Thoracic aorta (tissue), 2 donors: ENCODE measurements at regions not wholly inside any gene's neighbourhood (a gene's known extent, or its start where the extent isn't known, plus 50 kb on each side); places are given as distances from the start of the nearest gene placed in this dataset.

ENCODE experiments used
- ATAC-seq: fragments of 150-250 bp; one replicate; pipeline ENCODE4 v1.8.0; 2017; ENCODE audit warnings: low read depth; ENCODE audit not compliant: insufficient number of reproducible peaks, low FRiP score
- DNase-seq: peaks from one replicate; pipeline ENCODE4 v3.0.0-alpha.2; 2020; ENCODE audit warnings: low spot score
- H3K27ac ChIP-seq, 2 donors: fragments of 200-600 bp; sonication (generic); 1 replicate in 1 of 2; 2 replicates in 1 of 2; pipeline ENCODE4 v1.5.1; 2016; ENCODE audit warnings: mild to moderate bottlenecking in 2 of 2, moderate library complexity in 2 of 2
- H3K27me3 ChIP-seq: fragments of 200-600 bp; sonication (generic); replicated peaks from 2 replicates; pipeline ENCODE4 v1.6.0; 2016; ENCODE audit warnings: mild to moderate bottlenecking; ENCODE audit not compliant: insufficient read depth
- H3K36me3 ChIP-seq: fragments of 200-600 bp; sonication (generic); one replicate; pipeline ENCODE4 v1.5.1; 2016
- H3K4me1 ChIP-seq, 2 donors: fragments of 200-600 bp; sonication (generic); 1 replicate in 1 of 2; 2 replicates in 1 of 2; pipeline versions ENCODE4 v1.5.1 to v1.6.0; 2016; ENCODE audit warnings: low read depth in 2 of 2, mild to moderate bottlenecking in 1 of 2; ENCODE audit not compliant: control insufficient read depth in 1 of 2
- H3K4me3 ChIP-seq: fragments of 200-600 bp; sonication (generic); 2 replicates; pipeline ENCODE4 v1.5.1; 2016; ENCODE audit warnings: mild to moderate bottlenecking
- H3K9me3 ChIP-seq: fragments of 200-600 bp; sonication (generic); 2 replicates; pipeline ENCODE4 v1.5.1; 2016
- TF ChIP-seq, protein P1 (sequence below): fragments of 200-600 bp; sonication (generic); IDR thresholded peaks from one replicate; pipeline ENCODE4 v1.5.1; 2019; ENCODE audit warnings: antibody characterized with exemption

- Histone ChIP-seq H3K27ac (no peak overlapping the region), H3K4me1 (no peaks in the 10 kb centered on the region), H3K27me3 (no peaks in the 10 kb centered on the region), H3K36me3 (no peaks in the 10 kb centered on the region), H3K9me3 (no peaks in the 10 kb centered on the region), H3K4me3 (no peak overlapping the region)
- DNase-seq (no peak), ATAC-seq (no peak)
- TF ChIP-seq, protein P1, sequence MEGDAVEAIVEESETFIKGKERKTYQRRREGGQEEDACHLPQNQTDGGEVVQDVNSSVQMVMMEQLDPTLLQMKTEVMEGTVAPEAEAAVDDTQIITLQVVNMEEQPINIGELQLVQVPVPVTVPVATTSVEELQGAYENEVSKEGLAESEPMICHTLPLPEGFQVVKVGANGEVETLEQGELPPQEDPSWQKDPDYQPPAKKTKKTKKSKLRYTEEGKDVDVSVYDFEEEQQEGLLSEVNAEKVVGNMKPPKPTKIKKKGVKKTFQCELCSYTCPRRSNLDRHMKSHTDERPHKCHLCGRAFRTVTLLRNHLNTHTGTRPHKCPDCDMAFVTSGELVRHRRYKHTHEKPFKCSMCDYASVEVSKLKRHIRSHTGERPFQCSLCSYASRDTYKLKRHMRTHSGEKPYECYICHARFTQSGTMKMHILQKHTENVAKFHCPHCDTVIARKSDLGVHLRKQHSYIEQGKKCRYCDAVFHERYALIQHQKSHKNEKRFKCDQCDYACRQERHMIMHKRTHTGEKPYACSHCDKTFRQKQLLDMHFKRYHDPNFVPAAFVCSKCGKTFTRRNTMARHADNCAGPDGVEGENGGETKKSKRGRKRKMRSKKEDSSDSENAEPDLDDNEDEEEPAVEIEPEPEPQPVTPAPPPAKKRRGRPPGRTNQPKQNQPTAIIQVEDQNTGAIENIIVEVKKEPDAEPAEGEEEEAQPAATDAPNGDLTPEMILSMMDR = no peak
Observed at GRCh38 chr12:113659015-113659414, 187.3 kb upstream of the LHX5 start.

- TF ChIP-seq, protein P1 = no peak
- no peaks in the 10 kb centered on the region for H3K27me3 ChIP-seq
- H3K9me3 ChIP-seq = no peaks in the 10 kb centered on the region
- no peaks in the 10 kb centered on the region for H3K36me3 ChIP-seq
- no peak for ATAC-seq
- H3K4me1 ChIP-seq = no peaks in the 10 kb centered on the region
- H3K27ac ChIP-seq = no peak overlapping the region
- no peak for DNase-seq
- no peak overlapping the region for H3K4me3 ChIP-seq
Observed at GRCh38 chr12:113658006-113658655, 186.5 kb upstream of the LHX5 start.

DNA sequence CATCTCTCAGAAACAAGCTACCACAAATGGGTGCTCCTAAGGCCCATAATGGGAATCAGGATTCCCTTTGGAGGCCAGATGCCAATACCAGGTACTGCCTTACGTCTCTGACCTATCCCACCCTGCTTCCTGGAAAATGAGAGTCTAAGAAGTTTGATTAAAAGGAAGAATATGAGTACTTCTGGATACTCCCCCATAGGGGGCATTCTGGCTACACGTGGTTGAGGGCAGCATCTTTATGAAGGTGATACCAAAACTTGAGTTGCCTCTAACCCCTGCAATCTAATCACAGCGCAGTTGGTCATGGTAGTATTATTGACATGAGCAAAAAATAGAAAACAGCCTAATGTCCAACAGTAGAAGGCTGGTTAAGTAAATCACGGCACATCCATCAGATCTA, 184.2 kb upstream of the LHX5 start:
- TF ChIP-seq, protein P1 = no peak
- ATAC-seq = no peak
- no peak overlapping the region for H3K4me3 ChIP-seq
- H3K9me3 ChIP-seq = no peaks in the 10 kb centered on the region
- no peaks in the 10 kb centered on the region for H3K27me3 ChIP-seq
- DNase-seq = no peak
- no peaks in the 10 kb centered on the region for H3K4me1 ChIP-seq
- H3K36me3 ChIP-seq = no peaks in the 10 kb centered on the region
- H3K27ac ChIP-seq = no peak overlapping the region

DNA sequence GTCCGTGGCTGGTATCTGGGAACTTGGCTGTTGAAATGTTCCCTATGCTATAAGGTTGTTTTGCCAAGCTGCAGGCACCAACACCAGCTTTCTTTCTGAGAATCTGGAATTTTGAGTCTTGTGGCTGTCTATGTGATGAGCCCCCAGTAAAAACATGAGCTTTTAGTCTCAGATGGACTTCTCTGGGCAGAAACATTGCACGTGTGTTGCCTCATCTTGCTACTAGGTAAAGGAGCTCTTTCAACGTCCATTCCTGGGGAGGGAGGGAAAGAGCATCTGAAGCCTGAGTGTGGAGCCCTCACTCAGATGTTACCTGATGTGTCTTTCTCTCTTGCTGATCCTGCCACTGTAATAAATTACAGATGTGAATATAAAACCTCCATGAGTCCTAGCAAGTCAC, 183.8 kb upstream of the LHX5 start:
- Histone ChIP-seq H3K27ac (no peak overlapping the region), H3K36me3 (no peaks in the 10 kb centered on the region), H3K9me3 (no peaks in the 10 kb centered on the region), H3K4me3 (no peak overlapping the region), H3K27me3 (no peaks in the 10 kb centered on the region), H3K4me1 (no peaks in the 10 kb centered on the region)
- ATAC-seq = no peak
- TF ChIP-seq, protein P1 = no peak
- no peak for DNase-seq

- DNase-seq (no peak), ATAC-seq (no peak)
- Histone ChIP-seq H3K4me3 (no peak overlapping the region), H3K4me1 (no peaks in the 10 kb centered on the region), H3K9me3 (no peaks in the 10 kb centered on the region), H3K27ac (no peak overlapping the region), H3K27me3 (no peaks in the 10 kb centered on the region), H3K36me3 (no peaks in the 10 kb centered on the region)
- TF ChIP-seq, protein P1 = no peak
Observed at GRCh38 chr12:113651662-113652061, 180.0 kb upstream of the LHX5 start.
